ENCODE measurements at regions not wholly inside any gene's neighbourhood (a gene's known extent, or its start where the extent isn't known, plus 50 kb on each side); places are given as distances from the start of the nearest gene placed in this dataset.

DNA sequence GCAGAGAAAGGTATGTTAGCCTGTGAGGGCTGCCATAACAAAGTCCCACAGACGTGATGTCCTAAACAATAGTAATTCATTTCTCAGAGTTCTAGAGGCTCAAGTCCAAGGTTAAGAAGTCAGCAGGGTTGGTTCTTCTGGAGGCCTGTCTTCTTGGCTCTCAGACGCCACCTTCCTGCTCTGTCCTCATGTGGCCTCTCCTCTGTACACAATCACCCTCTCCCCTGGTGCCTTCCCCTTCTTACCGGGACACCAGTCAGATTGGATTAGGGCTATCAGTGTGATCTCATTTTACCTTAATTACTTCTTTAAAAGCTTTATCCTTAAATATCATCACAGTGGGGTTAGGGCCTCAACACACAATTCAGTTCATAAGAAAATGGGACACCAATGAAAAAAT is 860.5 kb downstream of the RNF144A start:
- Histone ChIP-seq H3K27ac (no peak overlapping the region), H3K27me3 (no peaks in the 10 kb centered on the region), H3K4me3 (no peak overlapping the region), H3K9me3 (no peaks in the 10 kb centered on the region), H3K4me1 (peaks cover 0 to 12% (median 0%) of the 10 kb centered on the region in 3 donors), H3K36me3 (no peaks in the 10 kb centered on the region)
- intact Hi-C loops (cut with DNase I), result no loop called here
- 93 to 95% methylated on average over 3 of the region's 3 CpGs for WGBS, 2 donors
- no peak for DNase-seq
- TF ChIP-seq, protein P1, sequence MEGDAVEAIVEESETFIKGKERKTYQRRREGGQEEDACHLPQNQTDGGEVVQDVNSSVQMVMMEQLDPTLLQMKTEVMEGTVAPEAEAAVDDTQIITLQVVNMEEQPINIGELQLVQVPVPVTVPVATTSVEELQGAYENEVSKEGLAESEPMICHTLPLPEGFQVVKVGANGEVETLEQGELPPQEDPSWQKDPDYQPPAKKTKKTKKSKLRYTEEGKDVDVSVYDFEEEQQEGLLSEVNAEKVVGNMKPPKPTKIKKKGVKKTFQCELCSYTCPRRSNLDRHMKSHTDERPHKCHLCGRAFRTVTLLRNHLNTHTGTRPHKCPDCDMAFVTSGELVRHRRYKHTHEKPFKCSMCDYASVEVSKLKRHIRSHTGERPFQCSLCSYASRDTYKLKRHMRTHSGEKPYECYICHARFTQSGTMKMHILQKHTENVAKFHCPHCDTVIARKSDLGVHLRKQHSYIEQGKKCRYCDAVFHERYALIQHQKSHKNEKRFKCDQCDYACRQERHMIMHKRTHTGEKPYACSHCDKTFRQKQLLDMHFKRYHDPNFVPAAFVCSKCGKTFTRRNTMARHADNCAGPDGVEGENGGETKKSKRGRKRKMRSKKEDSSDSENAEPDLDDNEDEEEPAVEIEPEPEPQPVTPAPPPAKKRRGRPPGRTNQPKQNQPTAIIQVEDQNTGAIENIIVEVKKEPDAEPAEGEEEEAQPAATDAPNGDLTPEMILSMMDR (IDR thresholded peaks at IDR 0.05), result no peak
- no peak for TF ChIP-seq POLR2A (IDR thresholded peaks at IDR 0.05)

DNA sequence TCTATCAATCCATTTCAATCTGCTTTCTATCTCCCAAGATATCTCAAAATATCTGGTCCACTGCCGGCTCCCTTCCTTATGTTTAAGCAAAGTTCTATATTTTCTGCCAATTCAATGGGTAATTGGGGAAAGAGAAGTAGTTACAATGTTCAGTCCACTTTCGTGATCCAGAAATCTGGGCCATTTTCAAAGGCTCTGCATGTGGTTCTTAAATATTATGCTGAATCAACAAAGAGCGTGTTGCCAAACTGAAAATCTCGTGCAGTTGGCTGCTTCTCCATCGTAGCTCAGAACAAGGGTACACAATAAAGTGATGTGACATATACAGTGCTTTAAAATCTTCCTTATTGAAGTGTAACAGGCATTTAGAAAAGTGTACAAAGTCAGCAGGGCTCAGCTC is 863.1 kb downstream of the RNF144A start:
- H3K36me3 ChIP-seq, result no peaks in the 10 kb centered on the region
- no peak for DNase-seq
- H3K4me3 ChIP-seq, result no peak overlapping the region
- intact Hi-C loops (cut with DNase I), result no loop called here
- 69 to 83% methylated on average over 5 of the region's 5 CpGs for WGBS, 2 donors
- peaks cover 0 to 8% (median 0%) of the 10 kb centered on the region in 4 donors for H3K27me3 ChIP-seq
- H3K4me1 ChIP-seq, result no peaks in the 10 kb centered on the region
- H3K27ac ChIP-seq, result no peak overlapping the region
- no peak for TF ChIP-seq POLR2A (IDR thresholded peaks at IDR 0.05)
- TF ChIP-seq, protein P1 (IDR thresholded peaks at IDR 0.05), result no peak
- no peaks in the 10 kb centered on the region for H3K9me3 ChIP-seq

DNA sequence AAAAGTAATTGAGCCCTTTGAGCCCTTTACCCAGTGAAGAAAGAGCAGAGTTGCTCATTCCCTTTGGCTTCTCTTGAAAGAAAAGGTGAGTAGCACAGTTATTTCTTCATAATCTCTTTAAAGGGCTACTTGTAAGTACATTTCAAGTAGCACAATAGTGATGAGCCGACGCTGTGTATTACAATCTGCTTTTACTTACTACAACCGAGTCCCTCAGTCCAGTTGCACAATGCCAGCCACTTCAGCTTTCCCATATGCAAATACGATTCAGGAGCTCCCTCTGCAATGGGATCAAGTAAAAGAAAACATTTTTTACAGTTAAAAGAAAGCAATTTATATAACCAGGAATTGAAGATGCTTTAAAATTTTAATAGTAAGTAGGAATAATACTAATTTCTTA is 868.5 kb downstream of the RNF144A start:
- H3K27me3 ChIP-seq, result peaks cover 0 to 12% (median 0%) of the 10 kb centered on the region in 4 donors
- WGBS, 2 donors, result 42 to 76% methylated on average over 4 of the region's 4 CpGs
- DNase-seq, result no peak
- intact Hi-C loops (cut with DNase I), result no loop called here
- TF ChIP-seq, protein P1 (IDR thresholded peaks at IDR 0.05), result no peak
- no peak for TF ChIP-seq POLR2A (IDR thresholded peaks at IDR 0.05)
- H3K4me1 ChIP-seq, result no peaks in the 10 kb centered on the region
- no peaks in the 10 kb centered on the region for H3K36me3 ChIP-seq
- H3K9me3 ChIP-seq, result no peaks in the 10 kb centered on the region
- H3K27ac ChIP-seq, result no peak overlapping the region
- no peak overlapping the region for H3K4me3 ChIP-seq

DNA sequence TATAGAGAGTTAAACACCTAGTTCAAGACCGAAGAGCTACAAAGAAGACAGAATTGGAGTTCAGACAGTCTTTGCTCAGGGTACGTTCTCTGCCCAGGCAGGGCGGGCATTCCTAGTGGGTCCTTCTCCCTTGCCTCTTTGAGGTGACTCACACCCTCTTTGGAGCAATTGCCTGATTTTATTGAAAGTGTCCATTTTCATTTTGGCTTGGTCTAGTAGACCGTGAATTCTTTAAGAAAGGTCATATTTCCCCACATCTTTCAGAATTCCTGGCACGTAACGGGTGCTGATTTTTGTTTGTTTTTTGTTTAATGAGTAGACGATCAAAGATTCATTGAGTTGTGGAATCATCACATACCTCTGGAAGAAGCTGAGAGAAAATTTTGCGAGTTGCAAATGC is 871.5 kb downstream of the RNF144A start:
- DNase-seq, result no peak
- intact Hi-C loops (cut with DNase I), result no loop called here
- WGBS, 2 donors, result 88 to 92% methylated on average over 8 of the region's 8 CpGs

DNA sequence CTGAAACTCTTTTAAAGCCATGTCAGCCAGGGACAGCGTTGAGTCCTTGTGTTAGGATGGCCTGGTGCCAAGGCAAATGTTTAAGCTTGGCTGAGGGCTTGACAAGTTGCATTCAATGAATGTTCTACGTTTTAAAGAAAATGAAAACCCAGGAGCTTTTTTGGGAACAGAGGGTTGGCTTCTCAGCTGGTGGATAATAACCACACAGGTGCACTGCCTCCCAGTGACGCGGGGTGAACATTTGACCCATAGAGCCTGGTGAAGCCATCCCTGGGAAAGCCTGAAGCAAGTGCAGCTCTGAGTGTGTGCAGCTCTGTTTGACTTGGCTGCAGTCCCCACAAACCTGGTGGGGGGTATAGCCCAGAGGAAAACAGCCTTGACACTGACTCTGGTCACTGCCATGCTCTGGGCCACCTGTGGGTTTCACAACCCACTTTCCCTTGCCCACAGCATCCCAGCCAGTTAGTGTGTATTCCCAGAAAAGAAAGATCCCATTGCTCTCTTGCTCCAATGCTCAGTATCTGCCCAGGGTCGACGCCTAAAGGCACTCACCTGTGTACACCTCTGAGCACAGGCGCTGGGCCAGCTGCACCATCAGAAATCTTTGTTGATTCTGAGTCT is 874.9 kb downstream of the RNF144A start:
- WGBS, 2 donors, result 29 to 43% methylated on average over 5 to 7 of the region's 7 CpGs
- no peaks in the 10 kb centered on the region for H3K9me3 ChIP-seq
- no peak for DNase-seq
- peaks cover 5 to 25% (median 6%) of the 10 kb centered on the region in 3 donors for H3K4me1 ChIP-seq
- TF ChIP-seq POLR2A (IDR thresholded peaks at IDR 0.05), result no peak
- TF ChIP-seq, protein P1 (IDR thresholded peaks at IDR 0.05), result no peak
- H3K27me3 ChIP-seq, result peaks cover 0 to 35% (median 0%) of the 10 kb centered on the region in 4 donors
- H3K36me3 ChIP-seq, result no peaks in the 10 kb centered on the region
- H3K27ac ChIP-seq, result no peak overlapping the region
- intact Hi-C loops (cut with DNase I), result no loop called here
- no peak overlapping the region for H3K4me3 ChIP-seq

More for the DNA sequence above, 871.5 kb downstream of the RNF144A start:
- Histone ChIP-seq H3K9me3 (no peaks in the 10 kb centered on the region), H3K27me3 (peaks cover 0 to 25% (median 0%) of the 10 kb centered on the region in 4 donors), H3K27ac (no peak overlapping the region), H3K36me3 (no peaks in the 10 kb centered on the region), H3K4me3 (no peak overlapping the region), H3K4me1 (peaks cover 0 to 9% (median 0%) of the 10 kb centered on the region in 3 donors)
- TF ChIP-seq, protein P1 (IDR thresholded peaks at IDR 0.05), result no peak
- no peak for TF ChIP-seq POLR2A (IDR thresholded peaks at IDR 0.05)
